ENCODE measurements at regions not wholly inside any gene's neighbourhood (a gene's known extent, or its start where the extent isn't known, plus 50 kb on each side); places are given as distances from the start of the nearest gene placed in this dataset.

- Histone ChIP-seq H3K4me3 (no peak overlapping the region), H4K20me1 (ENCODE audit: control insufficient read depth, insufficient read depth) (no peaks in the 10 kb centered on the region), H3K27ac (ENCODE audit: control insufficient read depth, insufficient read depth) (no peak overlapping the region), H3K27me3 (replicated peaks in 1 of 2; ENCODE audit: control insufficient read depth in 2 of 2, insufficient read depth in 2 of 2, low read length in 1 of 2) (no peaks in the 10 kb centered on the region; a peak in 1 of 4 replicates), H3K4me1 (ENCODE audit: control insufficient read depth, insufficient read depth, low read length) (no peaks in the 10 kb centered on the region), H3K36me3 (ENCODE audit: control insufficient read depth in 2 of 2, insufficient read depth in 2 of 2, low read length in 1 of 2) (no peaks in the 10 kb centered on the region), H3K79me2 (ENCODE audit: control insufficient read depth, insufficient read depth, low read length) (no peaks in the 10 kb centered on the region), H2AFZ (ENCODE audit: control insufficient read depth, low read depth, low read length) (no peak overlapping the region), H3K4me2 (ENCODE audit: control insufficient read depth, insufficient read depth) (no peak overlapping the region), H3K9ac (ENCODE audit: control insufficient read depth, insufficient read depth, low read length) (no peak overlapping the region), H3K9me3 (replicated peaks; ENCODE audit: control insufficient read depth, insufficient read depth, low read length) (no peaks in the 10 kb centered on the region; the same call in 2 of the 3 replicates)
- intact Hi-C loops (cut with micrococcal nuclease; ENCODE audit: unreplicated experiment) = no loop called here
- in situ Hi-C loops (cut with MboI) = no loop called here
- DNase-seq (ENCODE audit: low read depth, low spot score) (no peak), FAIRE-seq (no peak), ATAC-seq (no peak)
- ChIA-PET POLR2A (no interaction called here), CTCF (no interaction called here), SMC1A (ENCODE audit: uncharacterized antibody, unreplicated experiment) (interaction anchor here (1.6 kb wide), 1 partner anchor 9 kb away, joined by 4 read pairs; no protein-coding TSS in a partner anchor), RAD21 (ENCODE audit: unreplicated experiment) (no interaction called here)
- TF ChIP-seq PBX3 (IDR thresholded peaks at IDR 0.05; ENCODE audit: insufficient replicate concordance, low read depth, low read length) (peak; percentile 21), BCL11A (IDR thresholded peaks at IDR 0.05; ENCODE audit: low read depth, low read length) (0 out of 2 replicates have a peak, but pooled peaks have one; percentile 40), RUNX3 (IDR thresholded peaks at IDR 0.05; ENCODE audit: low read length) (peak; percentile 79), ATF2 (IDR thresholded peaks at IDR 0.05; ENCODE audit: low read length) (peak; percentile 21; the same call in 1 of the 2 replicates), RELA (IDR thresholded peaks at IDR 0.05; ENCODE audit: borderline replicate concordance, partially characterized antibody) (no peak), TAF1 (IDR thresholded peaks at IDR 0.05; ENCODE audit: borderline replicate concordance, low read depth, low read length) (no peak), ELK1 (IDR thresholded peaks at IDR 0.05; ENCODE audit: low read depth, low read length) (no peak), IRF4 (IDR thresholded peaks at IDR 0.05; ENCODE audit: low read depth, low read length) (peak; percentile 77), PKNOX1 (IDR thresholded peaks at IDR 0.05) (peak; percentile 25; the same call in 1 of the 2 replicates), JUND (IDR thresholded peaks at IDR 0.05; ENCODE audit: low read depth, low read length) (0 out of 2 replicates have a peak, but pooled peaks have one; percentile 7), JUNB (IDR thresholded peaks at IDR 0.05) (peak; percentile 67)
- no TSS peak for BruUV-seq (replicated peaks)
- 50% methylated on average over 2 of the region's 2 CpGs for WGBS (ENCODE audit: insufficient coverage, insufficient replicate concordance, low lambda C conversion rate, missing lambda C conversion rate)
Measured at GRCh38 chr15:70596354-70597055, 166.9 kb downstream of the UACA start.
